GM18867 (cell line): ENCODE measurements at regions not wholly inside any gene's neighbourhood (a gene's known extent, or its start where the extent isn't known, plus 50 kb on each side); places are given as distances from the start of the nearest gene placed in this dataset.

ENCODE experiments used
- ATAC-seq: cut with Tn5 transposase; IDR thresholded peaks from one replicate; pipeline ENCODE4 v1.9.1; 2021; ENCODE audit warnings: mild to moderate bottlenecking, moderate library complexity; ENCODE audit not compliant: unreplicated experiment

- no peak for ATAC-seq
Measured at GRCh38 chr6:40946738-40947301, 92.2 kb downstream of the UNC5CL start.

GRCh38 chr6:40937491-40937890 lies 101.5 kb downstream of the UNC5CL start:
- no peak for ATAC-seq

- ATAC-seq = no peak
Measured at GRCh38 chr6:40936818-40937251, 102.2 kb downstream of the UNC5CL start.

GRCh38 chr6:40933864-40934263 lies 105.2 kb downstream of the UNC5CL start:
- no peak for ATAC-seq

- no peak for ATAC-seq
Measured at GRCh38 chr6:40932953-40933352, 106.1 kb downstream of the UNC5CL start.

- no peak for ATAC-seq
Measured at GRCh38 chr6:40932366-40932765, 106.7 kb downstream of the UNC5CL start.

- ATAC-seq = no peak
Measured at GRCh38 chr6:40931931-40932330, 107.1 kb downstream of the UNC5CL start.

GRCh38 chr6:40930555-40930954 lies 108.5 kb downstream of the UNC5CL start:
- ATAC-seq = no peak

- no peak for ATAC-seq
Measured at GRCh38 chr6:40930045-40930444, 109.0 kb downstream of the UNC5CL start.

GRCh38 chr6:40929176-40929575 lies 109.8 kb downstream of the UNC5CL start:
- ATAC-seq = no peak

- no peak for ATAC-seq
Measured at GRCh38 chr6:40928763-40929162, 110.3 kb downstream of the UNC5CL start.

- ATAC-seq = no peak
Measured at GRCh38 chr6:40928307-40928706, 110.7 kb downstream of the UNC5CL start.

GRCh38 chr6:40925341-40925740 lies 113.7 kb downstream of the UNC5CL start:
- ATAC-seq = no peak

- no peak for ATAC-seq
Measured at GRCh38 chr6:40924839-40925238, 114.2 kb downstream of the UNC5CL start.

GRCh38 chr6:40923880-40924279 lies 115.1 kb downstream of the UNC5CL start:
- ATAC-seq = no peak

- no peak for ATAC-seq
Measured at GRCh38 chr6:40923326-40923725, 115.7 kb downstream of the UNC5CL start.

- ATAC-seq = no peak
Measured at GRCh38 chr6:40922281-40922680, 116.7 kb downstream of the UNC5CL start.

- no peak for ATAC-seq
Measured at GRCh38 chr6:40918040-40918651, 120.9 kb downstream of the UNC5CL start.

- no peak for ATAC-seq
Measured at GRCh38 chr6:40917603-40918002, 121.4 kb downstream of the UNC5CL start.

GRCh38 chr6:40916845-40917244 lies 122.2 kb downstream of the UNC5CL start:
- ATAC-seq = no peak

GRCh38 chr6:40915165-40915564 lies 123.9 kb downstream of the UNC5CL start:
- no peak for ATAC-seq

- no peak for ATAC-seq
Measured at GRCh38 chr6:40914005-40914404, 125.0 kb downstream of the UNC5CL start.
